GM18868 (cell line): ENCODE measurements at regions not wholly inside any gene's neighbourhood (a gene's known extent, or its start where the extent isn't known, plus 50 kb on each side); places are given as distances from the start of the nearest gene placed in this dataset.
"Not testable (repeated sequence)": the region's sequence is repeated elsewhere in the genome, so short reads cannot be mapped to it uniquely, and the experiment has no call there.

ENCODE experiments used
- ATAC-seq: cut with Tn5 transposase; IDR thresholded peaks from one replicate; pipeline ENCODE4 v1.9.1; 2021; ENCODE audit warnings: mild to moderate bottlenecking, moderate library complexity; ENCODE audit not compliant: unreplicated experiment

DNA sequence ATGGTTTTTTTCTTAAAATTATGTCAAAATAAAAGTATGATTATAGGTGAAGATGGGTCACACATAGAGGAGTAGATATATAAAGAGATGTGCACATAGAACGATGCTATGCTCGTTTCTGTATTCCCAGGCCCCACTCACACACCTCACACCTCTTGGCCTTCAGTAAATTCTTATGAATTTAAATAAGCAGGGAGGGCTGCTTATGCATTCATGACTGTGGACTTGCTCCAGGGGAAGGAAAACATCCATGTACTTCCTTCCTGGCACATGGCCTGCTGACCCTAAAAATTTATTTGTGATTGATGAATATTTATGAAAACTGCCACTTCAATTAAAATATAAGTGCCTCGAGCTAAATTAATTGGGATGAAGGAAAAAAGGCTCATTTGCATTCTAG, 1306.7 kb upstream of the TMEM132C start:
- no peak for ATAC-seq

DNA sequence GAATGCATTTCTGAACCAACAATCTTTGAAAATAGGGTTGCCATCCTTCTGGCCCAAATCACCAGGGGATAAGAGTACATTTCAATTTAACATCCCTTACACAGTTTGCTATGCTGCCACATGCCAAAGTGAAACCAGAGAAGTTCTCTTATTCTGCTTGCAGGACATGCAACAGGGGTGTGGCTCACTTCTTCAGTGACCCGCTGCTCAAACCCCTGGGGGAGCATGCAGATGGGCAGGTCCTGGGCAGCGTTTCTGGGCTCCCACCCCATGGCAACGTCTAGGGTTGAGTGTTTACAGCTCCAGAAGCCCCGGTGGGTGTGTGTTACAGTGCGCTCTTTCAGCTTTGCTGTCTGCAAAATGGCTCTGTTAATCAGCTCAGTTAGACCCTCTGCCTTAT, 1306.3 kb upstream of the TMEM132C start:
- ATAC-seq = no peak

DNA sequence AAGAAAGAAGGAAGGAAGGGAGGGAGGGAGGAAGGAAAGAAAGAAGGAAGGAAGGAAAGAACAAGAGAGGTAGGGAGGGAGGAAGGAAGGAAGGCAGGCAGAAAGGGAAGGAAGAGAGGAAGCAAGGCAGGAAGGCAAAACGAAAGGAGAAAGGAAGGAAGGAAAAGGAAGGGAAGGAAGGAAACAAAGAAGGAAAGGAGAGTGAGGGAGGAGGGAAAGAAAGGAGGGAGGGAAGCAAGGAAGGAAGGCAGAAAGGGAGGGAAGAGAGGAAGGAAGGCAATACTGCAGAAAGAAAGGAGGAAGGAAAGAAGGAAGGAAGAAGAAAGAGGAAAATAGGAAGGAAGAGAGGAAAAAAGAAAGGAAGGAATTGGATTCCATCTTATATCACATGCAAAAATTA, 1303.1 kb upstream of the TMEM132C start:
- ATAC-seq = no peak

DNA sequence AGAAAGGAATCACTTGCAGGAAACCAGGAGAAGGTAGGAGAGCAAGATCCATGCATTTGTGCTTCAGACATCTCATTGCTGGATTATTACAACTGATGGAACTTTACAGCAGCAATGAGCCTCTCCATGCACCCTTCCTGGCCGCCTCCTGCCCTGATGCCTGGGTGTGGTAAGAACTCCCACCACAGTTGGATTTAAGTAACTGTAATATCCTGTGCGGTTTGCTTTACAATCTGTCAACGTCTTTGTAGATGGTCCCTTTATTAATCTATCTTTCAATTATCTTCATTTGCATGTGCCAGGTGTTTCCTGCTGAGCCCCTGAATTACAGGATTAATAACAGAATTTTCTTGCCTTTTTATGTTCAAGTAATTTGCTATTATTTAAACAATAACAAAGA, 1300.5 kb upstream of the TMEM132C start:
- no peak for ATAC-seq

DNA sequence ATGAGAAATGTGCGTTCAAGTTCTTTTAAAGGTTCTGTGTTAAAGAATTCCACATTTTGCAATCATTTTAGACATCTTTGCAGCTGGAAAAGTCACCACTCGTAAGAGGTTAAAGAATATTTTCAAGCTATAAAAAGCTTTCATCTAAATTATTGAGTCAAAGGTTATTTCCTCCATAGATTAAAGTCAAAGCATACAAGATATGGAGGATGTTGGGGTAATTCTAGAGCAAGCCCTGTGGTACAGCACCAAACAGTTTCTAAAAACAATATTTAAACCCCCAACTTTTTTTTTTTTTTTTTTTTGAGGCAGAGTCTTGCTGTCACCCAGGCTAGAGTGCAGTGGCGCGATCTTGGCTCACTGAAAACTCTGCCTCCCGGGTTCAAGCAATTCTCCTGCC, 1299.8 kb upstream of the TMEM132C start:
- no peak for ATAC-seq

DNA sequence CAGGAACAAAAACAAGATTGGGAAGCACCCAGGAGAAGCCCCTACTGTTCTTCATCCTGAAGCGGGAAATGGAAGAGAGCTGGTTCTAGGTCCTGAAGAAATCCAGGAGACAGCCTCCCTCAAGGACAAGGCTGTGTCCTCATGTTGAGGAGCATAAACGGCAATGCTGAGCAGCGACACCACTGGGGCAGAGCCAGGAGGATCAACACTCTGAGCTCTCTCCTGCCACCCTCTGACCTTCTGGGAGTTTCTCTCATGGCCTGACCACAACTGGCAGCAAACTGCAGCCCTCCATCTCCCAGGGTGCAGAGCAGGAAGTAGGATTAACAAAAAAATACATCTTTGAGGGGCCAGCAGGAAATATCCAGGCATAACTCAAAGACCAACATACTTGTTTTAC, 1292.2 kb upstream of the TMEM132C start:
- no peak for ATAC-seq

DNA sequence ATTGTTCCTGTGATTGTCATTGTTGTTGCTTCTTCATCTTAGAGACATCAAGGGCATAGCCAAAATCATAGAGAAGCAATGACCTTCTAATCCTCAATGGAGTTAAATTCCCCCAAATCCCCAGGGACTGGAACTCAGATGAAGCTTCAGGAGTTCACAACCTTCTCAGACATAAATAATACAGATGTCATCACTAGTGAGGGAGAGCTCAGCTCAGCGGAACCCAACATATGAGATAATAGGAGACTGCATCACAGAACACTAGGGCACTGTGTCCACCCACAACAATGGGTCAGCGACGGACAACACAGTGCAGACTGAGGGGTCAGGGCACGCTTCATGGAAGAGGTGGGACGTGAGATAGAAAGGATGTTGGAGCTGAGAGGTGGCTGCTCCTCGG, 1290.4 kb upstream of the TMEM132C start:
- no peak for ATAC-seq

DNA sequence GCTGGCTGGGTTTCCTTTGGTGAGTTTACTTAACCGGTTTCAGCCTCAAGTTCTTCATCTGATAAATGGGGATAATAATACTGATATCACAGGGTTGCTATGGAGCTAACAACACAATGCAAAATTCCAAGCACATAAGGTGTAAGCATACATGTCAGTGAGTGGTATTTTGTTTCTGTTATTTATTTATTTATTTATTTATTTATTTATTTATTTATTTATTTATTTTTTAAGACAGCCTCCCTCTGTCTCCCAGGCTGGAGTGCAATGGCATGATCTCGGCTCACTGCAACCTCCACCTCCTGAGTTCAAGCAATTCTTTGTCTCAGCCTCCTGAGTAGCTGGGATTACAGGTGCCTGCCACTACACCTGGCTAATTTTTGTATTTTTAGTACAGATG, 1287.4 kb upstream of the TMEM132C start:
- not testable (repeated sequence) for ATAC-seq

DNA sequence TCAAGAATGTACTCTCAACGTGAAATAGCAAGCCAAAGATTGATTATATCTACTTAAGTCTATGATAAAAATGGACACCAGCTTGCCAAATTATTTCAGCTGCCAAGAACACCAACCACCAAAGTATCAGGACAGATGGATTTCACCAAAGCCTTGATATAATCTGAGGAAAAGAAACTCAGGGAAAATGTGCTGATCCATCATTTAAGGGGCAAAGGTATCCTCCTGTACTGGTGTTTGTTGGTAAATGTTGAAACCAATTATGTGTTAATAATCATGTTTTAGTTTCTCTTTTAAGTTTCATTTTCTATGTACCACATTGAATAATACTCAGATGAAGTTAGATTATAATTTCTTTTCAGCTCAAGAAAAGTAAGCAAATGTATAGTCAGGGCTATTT, 1284.3 kb upstream of the TMEM132C start:
- ATAC-seq = no peak

DNA sequence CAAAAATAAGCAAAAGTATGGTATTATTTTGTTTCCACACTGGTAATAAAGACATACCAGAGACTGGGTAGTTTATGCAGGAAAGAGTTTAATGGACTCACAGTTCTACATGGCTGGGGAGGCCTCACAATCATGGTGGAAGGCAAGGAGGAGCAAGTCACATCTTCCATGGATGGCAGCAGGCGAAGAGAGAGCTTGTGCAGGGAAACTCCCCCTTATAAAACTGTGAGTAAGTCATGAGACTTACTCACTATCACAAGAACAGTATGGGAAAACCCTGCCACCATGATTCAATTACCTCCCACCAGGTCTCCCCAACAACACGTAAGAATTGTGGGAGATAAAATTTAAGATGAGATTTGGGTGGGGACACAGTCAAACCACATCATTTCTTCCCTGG, 1283.2 kb upstream of the TMEM132C start:
- ATAC-seq = not testable (repeated sequence)

DNA sequence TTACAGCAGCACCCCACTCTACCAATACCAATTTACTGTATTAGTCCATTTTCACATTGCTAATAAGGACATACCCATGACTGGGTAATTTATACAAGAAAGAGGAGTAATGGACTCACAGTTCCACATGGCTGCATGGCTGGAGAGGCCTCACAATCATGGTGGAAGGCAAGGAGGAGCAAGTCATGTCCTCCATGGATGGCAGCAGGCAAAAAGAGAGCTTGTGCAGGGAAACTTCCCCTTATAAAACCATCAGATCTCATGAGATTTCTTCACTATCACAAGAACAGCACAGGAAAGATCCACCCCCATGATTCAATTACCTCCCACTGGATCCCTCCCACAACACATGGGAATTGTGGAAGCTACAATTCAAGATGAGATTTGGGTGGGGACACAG, 1281.3 kb upstream of the TMEM132C start:
- not testable (repeated sequence) for ATAC-seq

DNA sequence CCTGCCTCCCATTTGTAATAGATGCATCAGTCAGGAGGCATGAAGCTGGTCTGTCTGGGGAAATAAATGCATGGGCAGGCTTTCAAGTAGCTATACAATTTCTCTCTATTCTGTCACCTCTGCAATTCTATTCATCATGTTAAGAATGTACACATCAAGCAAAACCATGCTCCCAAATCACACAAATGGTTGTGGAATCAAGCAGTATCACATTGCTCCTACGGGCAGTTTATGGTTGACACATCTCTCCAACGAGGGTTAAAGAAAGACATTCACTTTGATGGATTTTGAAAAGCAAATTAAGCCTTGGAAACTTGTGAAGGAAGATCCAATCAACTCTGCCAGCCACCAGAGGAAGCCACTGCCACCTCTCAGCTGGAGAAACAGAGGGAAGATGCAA, 1277.4 kb upstream of the TMEM132C start:
- no peak for ATAC-seq

DNA sequence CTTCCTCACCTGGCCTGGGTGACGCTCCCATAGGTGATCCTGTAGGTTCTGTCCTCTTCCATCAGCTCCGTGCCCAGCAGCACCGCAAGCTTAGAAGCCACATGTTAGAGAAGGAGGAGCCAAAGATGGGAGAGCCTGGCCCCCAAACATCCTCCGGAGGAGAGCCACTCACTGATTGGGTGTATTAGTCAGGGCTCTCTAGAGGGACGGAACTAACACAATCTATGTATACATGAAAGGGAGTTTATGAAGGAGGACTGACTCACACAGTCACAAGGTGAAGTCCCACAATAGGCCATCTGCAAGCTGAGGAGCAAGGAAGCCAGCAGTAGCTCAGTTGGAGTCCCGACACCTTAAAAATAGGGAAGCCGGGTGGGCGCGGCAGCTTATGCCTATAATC, 1273.1 kb upstream of the TMEM132C start:
- no peak for ATAC-seq

DNA sequence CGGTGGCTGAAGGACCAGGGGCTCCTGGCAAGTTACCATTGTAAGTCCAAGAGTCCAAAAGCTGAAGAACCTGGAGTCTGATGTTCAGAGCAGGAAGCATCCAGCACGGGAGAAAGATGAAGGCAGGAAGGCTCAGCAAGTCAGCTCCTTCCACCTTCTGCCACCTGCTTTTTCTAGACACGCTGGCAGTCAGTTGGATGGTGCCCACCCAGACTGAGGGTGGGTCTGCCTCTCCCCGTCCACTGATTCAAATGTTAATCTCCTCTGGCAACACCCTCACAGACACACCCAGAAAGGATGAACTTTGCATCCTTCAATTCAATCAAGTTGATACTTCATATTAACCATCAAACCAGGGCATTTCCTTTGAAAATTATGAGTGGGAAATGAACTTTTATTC, 1272.4 kb upstream of the TMEM132C start:
- no peak for ATAC-seq

DNA sequence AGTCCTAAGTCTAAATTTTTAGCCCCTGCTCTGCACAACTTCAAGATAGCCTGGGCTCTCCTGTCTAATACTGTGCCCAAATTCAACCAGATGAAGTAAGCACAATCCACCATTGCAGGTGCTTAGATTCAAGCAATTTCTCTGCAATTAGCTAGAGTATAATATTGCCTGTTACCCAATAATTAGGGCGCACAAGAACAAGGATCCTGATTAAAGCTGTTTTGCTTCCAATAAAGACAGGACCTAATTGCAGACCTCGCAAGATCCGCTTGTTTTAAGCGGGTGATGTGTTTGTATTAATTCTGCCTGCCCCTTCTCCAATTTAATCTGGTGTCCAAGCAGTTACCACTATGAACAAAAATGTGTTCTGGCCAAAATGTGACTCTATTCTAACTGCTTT, 1268.9 kb upstream of the TMEM132C start:
- no peak for ATAC-seq

DNA sequence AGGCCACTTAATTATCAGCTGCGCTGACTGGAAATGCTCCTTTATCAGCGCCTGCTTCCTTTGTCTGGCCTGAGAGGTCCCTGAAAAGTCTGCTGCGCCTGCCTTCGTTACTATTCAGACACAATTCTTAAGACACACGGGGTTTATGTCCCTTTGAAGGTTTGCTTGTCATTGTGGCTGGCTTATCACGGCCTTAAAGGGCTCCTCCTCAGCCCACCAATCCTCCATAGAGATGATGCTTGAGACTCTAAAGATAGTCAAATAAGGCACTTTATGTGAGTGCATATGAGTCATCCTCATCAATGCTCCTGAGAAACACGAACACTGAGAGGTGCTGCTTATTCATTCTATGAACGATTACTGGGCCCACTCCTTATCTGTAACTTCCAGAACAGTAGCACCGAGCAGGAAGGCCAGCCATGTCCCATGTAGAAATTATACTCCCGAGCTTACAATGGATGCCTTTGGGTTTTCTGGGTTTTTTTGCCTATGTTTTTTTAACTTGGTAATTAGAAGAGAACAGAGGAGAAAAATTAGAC, 1268.2 kb upstream of the TMEM132C start:
- no peak for ATAC-seq

DNA sequence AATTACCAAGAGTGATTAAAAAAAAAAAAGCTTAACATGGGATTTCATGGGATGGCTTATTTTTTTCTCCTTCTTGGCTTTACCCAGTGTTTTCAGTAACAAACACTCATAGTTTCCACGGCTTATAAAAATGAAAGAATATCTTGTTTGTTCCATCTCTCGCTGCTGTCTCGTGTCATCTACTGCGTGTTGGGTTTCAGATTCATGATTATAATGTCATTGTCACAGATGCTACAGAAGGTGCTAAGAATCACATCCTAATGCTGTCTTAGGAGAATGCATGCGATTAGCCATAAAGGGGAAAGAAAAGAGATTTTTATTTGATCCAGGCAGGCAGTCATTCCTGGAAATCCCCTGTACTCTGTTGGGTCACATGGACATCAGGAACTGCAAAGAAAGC, 1267.6 kb upstream of the TMEM132C start:
- no peak for ATAC-seq

DNA sequence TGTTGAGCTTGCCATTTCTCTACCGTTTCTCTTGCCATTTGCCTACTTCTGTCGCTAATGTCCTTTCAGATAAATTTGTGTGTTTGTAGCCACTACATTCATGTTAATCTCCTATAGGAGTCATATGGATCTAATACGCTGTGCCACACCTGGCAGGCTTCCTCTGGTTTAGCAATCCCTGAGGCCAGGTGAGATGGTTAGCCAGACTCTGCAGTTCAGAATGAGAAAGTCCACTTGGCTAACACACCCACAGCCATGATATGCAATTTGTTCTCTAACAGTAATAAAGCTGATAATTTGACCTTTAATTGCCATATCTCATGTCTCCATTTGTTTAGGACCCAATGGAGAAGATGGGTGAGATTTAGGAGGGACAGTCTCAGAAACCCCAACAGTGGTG, 1261.6 kb upstream of the TMEM132C start:
- ATAC-seq = no peak

DNA sequence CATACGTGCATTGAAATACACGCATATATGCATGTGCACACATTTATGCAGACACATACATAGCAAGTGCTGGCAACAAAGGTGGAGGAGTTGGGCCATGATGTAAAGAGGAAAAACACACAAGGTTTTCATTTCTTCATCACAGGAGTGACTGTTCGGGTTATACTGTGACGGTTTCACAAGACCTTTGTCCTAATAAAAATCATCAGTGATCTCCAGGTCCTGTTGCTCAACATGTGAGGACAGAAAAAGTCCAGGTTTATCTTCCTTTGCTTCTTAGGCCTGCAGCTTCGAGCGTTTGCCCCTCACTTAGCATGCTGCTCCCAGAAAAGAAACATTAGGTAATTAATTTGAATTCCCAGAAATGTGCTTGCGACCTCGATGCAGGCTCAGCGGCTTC, 1260.0 kb upstream of the TMEM132C start:
- no peak for ATAC-seq

DNA sequence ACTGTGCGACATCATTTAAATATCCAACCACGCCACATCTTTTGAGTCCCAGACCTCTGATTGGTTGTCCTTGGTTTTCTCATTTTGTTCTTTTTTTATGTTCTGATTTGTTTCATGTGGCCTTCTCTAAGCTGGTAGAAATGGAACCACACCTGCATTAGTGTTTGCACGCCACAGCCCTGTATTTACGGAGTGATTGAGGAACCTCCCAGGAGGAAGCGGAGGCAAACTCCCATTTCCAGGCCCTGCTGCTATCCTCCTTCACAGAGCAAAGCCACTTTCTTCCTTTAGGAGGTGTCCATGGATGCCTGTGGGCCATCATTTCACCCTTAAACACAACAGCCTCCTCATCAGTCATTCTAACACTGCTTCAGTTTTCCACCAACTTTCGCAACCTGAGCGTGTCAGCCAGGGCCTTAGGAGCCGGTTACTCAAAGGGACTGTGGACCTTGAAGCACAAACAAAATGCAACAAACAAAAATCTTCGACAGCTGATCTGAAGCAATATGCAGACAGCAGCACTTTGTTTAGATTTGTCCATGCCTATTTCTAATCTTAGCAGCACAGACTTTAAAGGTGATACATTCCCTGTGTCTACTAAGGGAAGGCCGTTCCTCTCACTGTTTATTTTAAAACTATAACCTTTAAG, 1258.1 kb upstream of the TMEM132C start:
- no peak for ATAC-seq

DNA sequence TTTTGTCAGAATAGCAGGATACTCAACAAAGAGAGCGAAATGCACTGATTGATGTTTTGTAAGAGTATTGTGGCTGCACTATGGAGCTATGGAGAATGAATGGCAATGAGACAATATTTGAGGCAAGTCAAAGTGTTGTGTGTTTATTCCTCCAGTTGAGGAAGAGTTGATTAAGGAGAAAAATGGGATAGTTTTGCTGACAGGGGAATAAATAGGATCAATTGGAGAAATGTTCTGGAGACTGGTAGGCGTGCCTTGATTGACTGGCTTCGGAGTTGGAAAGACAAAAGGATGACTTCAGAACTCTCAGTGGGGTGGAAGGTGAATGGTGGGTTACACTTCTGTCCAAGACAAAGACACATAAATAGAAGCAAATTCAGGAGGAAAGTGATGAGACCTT, 1254.9 kb upstream of the TMEM132C start:
- ATAC-seq = no peak

DNA sequence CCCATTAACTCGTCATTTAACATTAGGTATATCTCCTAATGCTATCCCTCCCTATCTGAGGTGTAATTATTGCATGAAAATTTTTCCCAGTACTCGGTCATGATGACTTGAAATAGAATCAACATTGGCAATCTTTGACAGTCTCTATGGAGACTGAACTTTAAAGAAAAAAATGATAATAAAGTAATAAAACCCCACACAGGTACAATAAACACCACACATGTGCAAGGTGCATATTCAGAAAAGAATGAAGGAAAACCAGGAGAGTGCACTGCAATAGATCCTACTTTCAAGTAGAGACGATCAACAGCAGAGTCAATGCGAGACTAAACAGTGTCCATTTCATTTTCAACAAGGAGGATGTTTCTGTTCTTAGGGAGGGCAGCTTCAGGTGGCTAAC, 1253.8 kb upstream of the TMEM132C start:
- ATAC-seq = no peak

DNA sequence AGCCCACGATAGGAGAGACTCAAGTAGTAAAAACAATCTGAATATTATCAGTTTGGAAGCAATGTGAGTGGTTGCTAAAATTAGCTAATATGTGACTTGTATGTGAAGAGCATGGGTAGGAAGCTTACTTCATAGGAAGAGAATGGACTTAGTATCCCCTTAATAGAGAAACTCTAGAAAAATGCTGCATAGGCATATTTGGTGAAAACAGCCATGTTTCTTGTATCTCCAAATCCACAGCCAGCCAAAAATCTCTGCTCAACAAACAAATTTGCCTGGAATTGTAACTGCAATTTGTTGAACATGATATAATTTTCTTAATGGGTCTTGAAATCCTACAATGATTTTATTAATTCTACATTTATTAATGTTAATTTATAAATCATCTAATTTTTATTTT, 1252.9 kb upstream of the TMEM132C start:
- ATAC-seq = no peak
